NCI-H774 (cell line): ENCODE measurements at regions not wholly inside any gene's neighbourhood (a gene's known extent, or its start where the extent isn't known, plus 50 kb on each side); places are given as distances from the start of the nearest gene placed in this dataset.

Experiments
- DNase-seq: peaks from one replicate; lab custom pipeline; 2025; lab: John Stamatoyannopoulos, UW

GRCh38 chr12:77777274-77777673 lies 53.4 kb upstream of the NAV3 start:
- no peak for DNase-seq

- DNase-seq, result no peak
Measured at GRCh38 chr12:77774761-77775160, 55.9 kb upstream of the NAV3 start.

DNA sequence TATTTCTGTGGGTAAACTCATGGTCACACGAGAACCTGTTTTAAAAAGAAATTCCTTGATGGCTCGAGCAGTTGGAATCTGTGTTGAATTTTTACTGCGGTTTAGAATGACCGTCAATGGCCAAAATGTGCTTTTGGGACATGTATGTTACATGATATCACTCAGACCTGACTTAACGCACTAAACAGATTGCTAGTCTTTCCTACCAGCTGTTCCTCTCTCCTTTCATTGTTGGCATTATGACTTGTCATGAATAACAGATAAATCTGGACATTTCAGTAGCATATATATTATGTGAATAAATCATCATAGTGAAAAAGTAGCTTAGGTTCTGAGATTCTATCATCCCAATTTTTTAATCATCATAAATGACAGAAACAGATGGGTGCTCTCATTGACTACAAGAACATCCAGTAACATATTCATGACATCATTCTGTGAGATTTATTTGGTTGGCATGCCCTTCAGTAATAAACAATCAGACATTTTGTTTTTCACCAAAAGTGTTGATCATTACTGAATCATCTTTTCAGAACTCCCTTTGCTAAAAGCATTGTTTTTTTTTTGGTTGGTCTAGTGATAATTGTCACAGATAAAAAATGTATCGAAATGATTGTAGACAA lies 57.9 kb upstream of the NAV3 start:
- DNase-seq, result no peak

- no peak for DNase-seq
Measured at GRCh38 chr12:77768558-77768957, 62.1 kb upstream of the NAV3 start.

- no peak for DNase-seq
Measured at GRCh38 chr12:77767756-77768343, 62.8 kb upstream of the NAV3 start.

GRCh38 chr12:77767335-77767734 lies 63.4 kb upstream of the NAV3 start:
- DNase-seq, result no peak

GRCh38 chr12:77766224-77766623 lies 64.5 kb upstream of the NAV3 start:
- no peak for DNase-seq

GRCh38 chr12:77761286-77761685 lies 69.4 kb upstream of the NAV3 start:
- no peak for DNase-seq

DNA sequence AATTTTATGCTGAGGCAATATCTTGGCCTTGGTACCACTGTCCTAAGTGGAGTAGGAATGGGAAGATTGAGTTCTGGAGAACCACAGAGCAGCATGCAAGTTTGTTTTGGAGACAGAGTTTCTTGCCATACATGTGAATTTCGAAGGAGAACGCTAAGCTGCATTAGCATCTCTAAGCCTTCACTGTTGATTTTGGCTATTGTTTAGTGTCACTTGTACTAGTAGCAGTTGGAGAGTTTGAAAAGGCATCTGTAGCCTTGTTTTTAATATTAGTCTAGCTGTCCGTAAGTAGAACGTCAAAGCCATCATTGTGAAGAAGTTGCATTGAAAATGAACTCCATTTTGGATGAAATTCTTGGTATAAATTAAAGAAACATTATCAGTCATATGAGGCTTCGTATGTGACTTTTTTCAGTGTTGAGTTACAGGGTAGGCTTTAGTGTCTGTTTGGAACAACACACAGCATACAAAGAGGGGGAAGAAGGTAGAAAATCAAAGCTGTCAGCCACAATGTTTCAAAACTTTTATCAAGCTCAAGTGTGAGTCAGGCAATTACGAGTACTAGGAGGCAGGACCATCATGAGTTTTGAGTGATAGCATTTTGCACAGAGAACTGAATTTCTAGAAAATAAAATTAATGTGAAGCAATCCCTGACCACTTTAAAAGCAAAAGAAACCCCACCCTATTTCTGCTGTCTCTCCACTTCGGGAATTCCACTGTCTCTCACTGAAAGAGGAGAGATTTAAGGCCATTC lies 70.2 kb upstream of the NAV3 start:
- DNase-seq, result no peak

DNA sequence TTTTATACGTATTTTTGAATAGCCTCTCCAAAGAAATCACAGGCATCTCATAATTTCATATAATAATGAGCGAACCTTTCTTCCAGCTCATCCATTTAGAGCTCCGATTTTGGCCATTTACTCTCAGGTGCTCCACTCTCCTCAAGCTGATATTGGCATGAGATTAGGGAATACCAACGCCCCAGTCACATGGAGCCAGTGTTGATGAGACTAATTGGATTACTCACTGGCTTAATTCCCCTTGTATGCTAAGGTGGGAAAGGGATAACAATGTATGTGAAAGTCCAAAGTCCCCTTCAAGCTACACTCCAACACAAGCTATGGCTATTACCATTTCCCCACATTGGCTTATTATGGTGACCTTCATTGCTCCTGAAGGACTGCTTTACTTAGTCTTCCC lies 76.6 kb upstream of the NAV3 start:
- no peak for DNase-seq

DNA sequence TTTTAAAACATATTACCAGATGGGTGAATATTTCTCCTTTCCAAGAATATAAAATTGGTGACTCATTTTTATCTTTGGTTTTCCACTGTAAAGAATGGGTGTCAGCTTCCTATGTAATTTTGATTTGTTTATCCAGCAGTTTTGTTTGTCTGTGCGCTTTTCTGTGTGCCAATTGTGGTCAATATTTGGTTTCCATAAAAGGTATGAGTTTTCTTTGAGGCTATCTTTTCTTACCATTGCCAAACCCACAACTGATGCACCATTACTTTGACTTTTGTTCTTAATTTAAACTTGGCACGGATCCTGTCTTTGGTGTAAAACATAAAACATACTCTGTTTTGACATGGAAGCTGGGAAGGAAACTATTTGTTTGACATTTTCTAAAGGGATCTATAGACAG lies 78.8 kb upstream of the NAV3 start:
- peak; percentile 32 for DNase-seq

GRCh38 chr12:77746096-77746495 lies 84.6 kb upstream of the NAV3 start:
- DNase-seq, result peak; percentile 98

- no peak for DNase-seq
Measured at GRCh38 chr12:77745624-77746023, 85.1 kb upstream of the NAV3 start.

GRCh38 chr12:77742631-77743030 lies 88.1 kb upstream of the NAV3 start:
- peak; percentile 21 for DNase-seq

DNA sequence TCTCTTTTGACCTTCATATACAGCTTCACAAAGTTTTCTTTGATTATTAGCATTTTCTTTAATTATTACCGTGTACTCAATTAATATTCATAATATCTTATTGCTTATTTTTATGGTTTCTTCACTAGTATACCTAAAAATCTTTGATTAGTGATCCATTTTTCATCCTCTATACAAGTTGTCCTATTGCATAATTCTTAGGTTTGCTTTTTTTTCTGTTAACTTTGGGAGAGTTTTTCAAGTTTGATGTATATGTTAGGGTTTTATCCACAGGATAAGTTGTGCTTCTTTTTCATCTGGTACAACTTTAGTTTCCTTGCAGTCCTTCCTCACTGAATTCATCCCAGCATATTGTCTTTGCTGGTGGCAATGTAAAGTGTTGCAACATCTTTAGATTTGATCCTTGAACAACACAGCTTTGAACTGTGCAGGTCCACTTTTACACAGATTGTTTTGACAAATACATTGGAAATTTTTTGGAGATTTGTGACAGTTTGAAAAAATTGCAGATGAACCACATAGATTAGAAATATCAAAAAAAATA lies 88.6 kb upstream of the NAV3 start:
- no peak for DNase-seq

DNA sequence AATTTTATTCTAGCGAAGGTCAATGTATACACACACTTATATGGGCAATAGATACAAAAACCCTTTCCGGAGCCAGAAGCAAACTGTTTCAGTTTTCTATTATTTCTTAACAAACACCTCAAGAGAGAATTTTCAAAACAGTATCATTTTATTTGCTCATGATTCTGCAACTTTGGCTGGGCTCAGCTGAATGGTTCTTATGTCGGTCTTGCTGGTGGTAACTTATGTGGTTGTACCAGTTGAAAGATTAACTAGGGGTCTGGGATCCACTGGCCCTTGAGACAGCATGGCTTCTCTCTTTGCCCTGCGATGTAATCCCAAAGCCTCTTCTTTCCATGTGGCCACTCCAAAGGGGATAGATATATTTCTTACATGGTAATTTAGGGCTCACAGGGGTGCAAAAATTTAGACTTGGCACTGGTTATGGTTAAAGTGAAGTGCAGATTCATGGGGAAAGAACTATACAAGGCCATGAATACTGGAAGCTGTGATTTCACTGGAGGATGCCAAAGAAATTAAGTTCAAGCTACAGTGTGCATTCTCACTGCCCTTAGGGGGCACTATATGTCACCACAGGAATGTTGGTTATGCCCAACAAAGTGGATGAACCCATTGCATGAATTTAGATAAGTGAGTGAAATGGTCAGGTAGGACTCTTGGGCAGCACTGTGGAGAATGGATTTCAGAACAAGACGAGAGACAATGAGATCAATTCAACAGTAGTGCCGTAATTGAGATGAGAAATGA lies 94.3 kb upstream of the NAV3 start:
- DNase-seq, result no peak

GRCh38 chr12:77734214-77734883 lies 96.3 kb upstream of the NAV3 start:
- DNase-seq, result no peak

GRCh38 chr12:77728018-77728417 lies 102.7 kb upstream of the NAV3 start:
- DNase-seq, result no peak

DNA sequence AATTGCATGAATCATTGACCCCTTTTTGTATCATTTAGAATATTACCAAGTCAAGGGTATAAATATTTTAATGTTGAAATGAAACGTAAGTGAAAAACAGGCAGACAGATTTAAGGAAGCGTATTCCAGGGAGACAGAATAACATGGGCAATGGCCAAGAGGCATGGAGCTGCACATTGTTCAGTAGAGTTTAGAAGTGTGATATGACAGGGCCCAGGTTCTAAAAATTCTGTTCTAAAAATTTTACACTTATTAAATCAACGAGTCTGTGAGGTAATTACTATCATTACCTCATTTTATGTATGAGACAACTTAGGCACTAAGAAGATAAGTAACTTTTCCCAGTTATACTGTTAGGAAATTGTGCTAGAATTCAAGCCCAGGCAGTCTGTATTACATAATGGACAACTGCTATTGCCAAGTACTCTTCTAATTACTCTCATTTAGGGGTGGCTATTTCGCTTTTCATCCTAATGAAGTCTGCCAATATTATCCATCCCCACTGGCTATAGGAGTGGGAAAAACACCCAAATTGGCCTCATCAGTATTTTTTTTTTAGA lies 103.2 kb upstream of the NAV3 start:
- no peak for DNase-seq

GRCh38 chr12:77725611-77726010 lies 105.1 kb upstream of the NAV3 start:
- DNase-seq, result no peak

DNA sequence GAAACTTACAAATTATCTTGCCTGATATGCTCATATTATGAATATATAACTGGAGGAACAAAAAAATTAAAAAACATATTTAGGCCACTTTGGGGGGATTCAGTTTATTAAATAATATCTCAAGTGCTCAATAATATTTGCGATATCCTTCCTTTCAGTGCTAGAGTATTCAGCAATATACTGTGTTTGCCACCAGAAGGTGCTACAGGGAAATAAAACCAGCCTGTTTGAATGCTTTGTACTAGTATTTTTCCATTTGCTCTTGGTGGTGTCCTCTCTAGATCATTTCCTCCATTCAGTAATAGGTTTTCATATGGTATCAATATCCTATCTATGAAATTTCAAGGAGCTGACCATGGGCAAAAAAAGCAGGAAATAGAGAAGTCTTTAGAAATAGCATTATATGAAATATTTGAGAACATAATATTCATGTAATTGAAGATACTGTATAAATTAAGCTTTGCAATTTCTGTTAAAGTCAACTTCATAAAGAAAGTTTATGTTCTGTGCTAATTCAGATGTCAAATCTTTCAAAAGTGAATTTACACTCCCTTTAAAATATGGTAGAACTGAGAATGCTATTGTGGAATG lies 106.2 kb upstream of the NAV3 start:
- DNase-seq, result peak; percentile 66
